HG02840 (cell line): ENCODE measurements at regions not wholly inside any gene's neighbourhood (a gene's known extent, or its start where the extent isn't known, plus 50 kb on each side); places are given as distances from the start of the nearest gene placed in this dataset.
"Not testable (repeated sequence)": the region's sequence is repeated elsewhere in the genome, so short reads cannot be mapped to it uniquely, and the experiment has no call there.

Experiments
- ATAC-seq: cut with Tn5 transposase; IDR thresholded peaks from one replicate; pipeline ENCODE4 v1.9.1; 2021; ENCODE audit warnings: mild to moderate bottlenecking, moderate library complexity, moderate number of reproducible peaks; ENCODE audit not compliant: unreplicated experiment, low FRiP score

DNA sequence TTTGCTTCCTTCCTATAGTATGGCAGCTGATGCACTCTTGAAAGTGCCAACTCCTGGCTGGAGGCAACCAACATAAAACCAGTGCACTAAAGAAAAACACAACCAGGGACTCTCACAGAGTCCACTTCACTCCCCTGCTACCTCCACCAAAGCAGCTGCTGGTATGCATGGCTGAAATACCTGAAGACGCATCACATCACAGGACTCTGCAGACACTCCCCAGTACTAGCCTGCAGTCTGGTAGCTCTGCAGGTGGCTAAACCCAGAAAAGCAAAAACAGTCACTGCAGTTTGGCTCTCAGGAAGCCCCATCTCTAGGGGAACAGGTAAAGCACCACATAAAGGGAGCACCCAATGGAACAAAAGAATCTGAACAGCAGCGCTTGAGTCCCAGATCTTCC is 473.0 kb upstream of the SPTLC3 start:
- ATAC-seq, result no peak

DNA sequence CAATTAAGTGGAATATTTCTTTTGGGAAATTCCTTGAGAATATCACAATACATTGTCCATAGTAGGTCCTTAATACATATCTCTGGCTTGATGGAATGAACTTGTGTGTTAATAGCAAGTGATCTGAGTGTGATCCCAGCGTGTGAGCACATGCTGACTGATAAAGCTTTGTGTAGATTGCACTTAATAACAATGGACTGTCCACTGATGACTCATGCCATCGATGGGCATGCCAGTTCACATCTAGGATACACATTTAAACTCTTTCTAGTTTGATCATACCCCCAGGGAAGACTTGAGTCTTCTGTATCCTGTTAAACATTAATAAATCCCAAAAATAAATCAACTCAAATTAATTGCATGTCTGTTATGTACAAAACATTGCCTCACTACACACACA is 454.3 kb upstream of the SPTLC3 start:
- ATAC-seq, result no peak

DNA sequence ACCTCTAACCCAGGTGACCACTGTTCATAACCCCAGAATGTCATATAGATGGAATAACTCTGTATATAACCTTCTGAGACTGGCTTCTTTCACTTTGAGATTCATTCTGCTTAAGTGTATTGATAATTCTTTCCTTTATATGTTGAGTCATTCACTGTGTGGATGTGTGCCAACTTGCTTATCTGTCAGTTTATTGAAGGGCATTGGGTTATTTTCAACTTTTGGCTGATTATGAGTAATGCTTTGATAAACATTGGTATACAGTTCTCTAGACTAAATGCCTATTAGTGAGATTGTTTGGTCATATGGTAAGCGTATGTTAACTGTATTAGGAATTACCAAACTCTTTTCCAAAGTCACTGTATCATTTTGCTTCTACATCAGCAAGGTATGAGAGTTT is 453.4 kb upstream of the SPTLC3 start:
- no peak for ATAC-seq

DNA sequence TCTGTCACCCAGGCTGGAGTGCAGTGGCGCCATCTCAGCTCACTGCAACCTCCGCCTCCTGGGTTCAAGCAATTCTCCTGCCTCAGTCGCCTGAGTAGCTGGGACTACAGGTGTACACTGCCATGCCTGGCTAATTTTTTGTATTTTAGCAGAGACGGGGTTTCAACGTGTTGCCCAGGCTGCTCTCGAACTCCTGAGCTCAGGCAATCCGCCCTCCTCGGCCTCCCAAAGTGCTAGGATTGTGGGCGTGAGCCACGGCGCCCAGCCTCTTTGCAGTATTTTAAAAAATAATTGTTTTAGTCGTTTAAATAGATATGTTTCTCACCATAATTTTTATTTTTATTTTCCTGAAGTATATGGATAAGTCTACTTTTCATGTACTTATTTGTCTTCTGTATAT is 452.9 kb upstream of the SPTLC3 start:
- ATAC-seq, result not testable (repeated sequence)

DNA sequence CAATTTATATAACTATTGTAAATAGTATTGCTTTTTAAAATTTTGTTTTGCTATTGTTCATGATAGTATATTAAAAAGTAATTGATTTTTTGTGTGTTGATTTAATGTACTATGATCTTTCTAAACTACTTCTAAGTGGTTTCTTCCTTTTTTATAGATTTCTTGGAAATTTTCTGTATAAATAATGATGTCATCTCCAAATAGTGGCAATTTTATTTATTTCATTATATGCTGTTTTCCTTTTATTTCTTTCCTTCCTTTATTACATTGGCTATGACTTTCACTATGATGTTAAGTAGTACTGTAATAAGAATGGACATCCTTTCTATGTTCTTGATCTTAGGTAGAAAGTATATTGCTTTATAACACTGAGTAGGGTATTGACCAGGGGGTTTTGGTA is 451.5 kb upstream of the SPTLC3 start:
- no peak for ATAC-seq

DNA sequence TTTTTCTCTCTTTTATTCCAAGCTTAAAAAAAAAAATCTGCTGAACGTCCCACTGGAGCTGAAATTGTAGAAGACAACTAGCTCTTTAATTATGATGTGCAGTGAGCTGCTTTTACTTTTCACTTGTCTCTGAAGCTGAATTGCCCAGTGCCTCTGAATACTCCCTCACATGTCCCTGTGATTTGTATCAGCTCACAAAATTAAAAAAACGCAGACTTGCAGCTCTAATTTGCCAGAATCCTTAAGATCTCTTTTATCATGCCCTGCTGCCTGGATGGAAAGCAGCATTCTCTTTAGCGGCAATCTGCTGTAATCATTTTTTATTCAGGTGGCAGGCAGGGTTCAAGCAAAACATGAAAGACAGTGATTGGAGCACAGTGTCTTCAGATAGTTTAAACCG is 443.8 kb upstream of the SPTLC3 start:
- ATAC-seq, result no peak

DNA sequence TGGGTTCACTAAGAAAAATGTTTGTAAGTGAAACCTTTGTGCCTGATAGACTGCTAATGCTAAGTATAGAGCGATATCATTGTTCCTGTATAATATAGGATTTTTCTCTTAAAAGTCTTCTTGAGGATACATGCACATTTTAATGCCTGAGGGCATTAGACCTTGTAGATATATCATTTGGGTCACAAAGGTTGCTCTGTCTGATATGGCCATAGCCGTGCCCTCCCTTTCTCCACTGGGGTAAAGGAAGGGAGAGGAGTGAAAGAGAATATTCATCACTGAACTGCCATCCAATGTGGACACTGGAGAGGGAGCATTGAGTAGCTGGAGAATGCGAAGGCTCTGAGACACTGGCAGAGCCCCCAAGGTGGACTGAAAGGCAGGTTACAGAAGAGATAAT is 442.2 kb upstream of the SPTLC3 start:
- ATAC-seq, result no peak

DNA sequence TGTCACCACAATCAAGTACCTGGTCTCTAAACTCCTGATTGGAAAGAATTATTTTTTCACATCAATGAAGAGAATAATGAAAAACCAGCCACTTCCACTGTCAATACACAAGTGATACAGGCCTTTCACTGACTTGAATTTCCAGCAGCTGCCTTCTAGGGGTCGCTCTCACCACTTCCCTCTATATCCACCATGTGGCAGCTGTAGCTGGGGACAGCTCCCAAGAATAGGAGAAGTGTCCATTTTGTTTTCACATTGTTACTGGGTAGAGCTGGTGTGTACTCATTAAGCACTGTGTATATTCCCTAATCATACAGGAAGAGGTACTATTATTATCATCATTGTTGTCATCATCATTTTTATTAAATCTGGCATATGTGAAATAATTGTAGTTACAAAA is 438.4 kb upstream of the SPTLC3 start:
- no peak for ATAC-seq

DNA sequence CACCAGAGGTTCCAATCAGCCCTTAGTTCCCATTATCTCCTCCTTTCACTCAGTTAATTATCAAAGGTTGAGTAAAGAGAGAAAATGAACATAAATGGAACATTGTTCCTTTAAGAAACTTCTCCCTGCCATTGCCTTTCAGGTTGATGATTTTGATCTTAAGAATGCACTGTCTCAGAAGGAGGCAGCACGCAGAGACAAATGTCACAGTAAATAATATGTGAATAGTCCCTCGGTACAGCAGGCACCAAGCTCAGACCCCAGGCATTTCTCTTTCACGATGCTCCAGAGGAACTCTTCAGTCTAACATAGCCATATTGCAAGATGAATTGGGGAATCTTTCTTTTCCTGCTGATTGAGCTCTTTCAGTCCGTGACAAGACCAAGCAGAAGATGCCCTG is 435.3 kb upstream of the SPTLC3 start:
- no peak for ATAC-seq

DNA sequence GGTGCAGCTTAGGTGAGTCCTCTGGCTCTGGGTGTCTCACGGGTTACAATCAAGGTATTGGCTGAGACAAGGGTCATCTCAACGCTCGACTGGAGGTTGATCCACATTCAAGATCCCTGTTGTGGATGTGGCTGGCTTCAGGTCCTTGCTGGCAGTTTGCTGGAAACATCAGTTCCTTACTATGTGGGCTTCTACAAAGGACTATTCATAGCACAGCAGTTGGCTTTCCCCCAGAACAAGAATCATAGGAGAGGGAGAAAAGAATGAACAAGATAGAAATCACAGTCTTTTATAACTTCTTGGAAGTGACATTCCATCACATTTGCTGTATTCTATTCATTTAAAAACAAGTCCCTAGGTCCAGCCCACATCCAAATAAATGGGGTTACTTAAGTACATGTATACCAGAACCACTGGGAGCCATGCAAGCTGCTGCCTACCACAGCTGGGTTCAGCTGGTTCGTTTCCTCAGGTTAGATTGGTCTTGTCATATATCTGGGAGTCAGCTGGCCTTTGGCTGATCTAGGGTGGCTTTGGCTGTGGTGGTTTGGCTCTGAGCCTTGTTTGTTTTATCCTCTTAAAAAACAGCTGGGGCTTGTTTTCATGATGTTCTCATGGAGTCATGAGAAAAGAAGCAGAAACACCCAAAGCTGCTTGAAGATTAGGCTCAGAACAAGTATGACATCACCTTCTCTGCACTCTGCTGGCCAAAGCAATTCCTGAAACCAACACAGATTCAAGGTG is 433.2 kb upstream of the SPTLC3 start:
- no peak for ATAC-seq

DNA sequence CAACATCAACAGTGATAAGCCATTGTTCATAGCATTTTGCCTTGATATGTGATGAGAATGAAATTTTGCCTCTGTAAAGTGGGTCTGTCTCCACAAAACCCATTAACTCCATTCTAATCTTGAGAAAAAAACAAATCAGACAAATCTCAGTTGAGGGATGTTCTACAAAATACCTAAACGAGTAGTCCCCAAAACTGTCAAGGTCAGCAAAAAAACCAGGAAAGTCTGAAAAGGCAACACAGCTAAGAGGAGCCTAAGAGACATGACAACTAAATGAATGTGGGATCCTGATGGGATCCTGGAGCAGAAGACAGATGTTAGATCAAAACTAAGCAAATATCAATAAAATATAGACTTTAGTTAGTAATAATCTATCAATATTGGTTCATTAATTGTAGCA is 431.6 kb upstream of the SPTLC3 start:
- no peak for ATAC-seq

DNA sequence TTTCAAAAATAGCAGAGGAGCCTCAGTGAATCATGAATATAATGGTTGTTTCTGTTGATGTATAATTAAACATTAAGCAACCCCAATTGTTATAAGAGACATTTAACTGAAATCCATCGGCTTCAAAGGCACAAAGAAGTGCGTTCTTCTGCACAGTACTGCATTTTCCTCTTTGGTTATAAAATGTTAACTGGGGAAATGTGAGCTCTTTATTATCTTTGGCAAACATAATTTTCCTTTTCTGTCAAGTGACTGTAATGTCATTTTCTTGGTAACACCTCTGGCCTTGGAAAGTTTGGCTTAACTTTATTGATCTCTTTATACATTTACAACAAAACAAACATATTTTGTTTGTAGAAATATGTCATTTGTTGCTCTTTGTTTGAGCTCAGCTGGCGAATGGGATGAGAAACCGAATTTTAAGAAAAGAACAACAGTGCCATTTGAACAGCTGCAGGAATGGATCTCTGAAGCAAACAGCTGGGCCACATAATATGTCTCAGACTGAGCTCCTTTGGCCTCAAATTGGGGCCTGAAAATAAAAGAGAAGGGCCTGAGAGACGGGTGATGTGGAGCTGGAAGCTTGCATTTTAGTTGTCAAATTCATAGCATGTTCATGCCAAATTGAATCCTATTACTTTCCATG is 427.0 kb upstream of the SPTLC3 start:
- no peak for ATAC-seq

DNA sequence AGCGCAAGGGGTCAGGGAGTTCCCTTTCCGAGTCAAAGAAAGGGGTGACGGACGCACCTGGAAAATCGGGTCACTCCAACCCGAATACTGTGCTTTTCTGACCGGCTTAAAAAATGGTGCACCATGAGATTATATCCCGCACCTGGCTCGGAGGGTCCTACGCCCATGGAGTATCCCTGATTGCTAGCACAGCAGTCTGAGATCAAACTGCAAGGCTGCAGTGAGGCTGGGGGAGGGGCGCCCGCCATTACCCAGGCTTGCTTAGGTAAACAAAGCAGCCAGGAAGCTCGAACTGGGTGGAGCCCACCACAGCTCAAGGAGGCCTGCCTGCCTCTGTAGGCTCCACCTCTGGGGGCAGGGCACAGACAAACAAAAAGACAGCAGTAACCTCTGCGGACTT is 426.1 kb upstream of the SPTLC3 start:
- not testable (repeated sequence) for ATAC-seq

DNA sequence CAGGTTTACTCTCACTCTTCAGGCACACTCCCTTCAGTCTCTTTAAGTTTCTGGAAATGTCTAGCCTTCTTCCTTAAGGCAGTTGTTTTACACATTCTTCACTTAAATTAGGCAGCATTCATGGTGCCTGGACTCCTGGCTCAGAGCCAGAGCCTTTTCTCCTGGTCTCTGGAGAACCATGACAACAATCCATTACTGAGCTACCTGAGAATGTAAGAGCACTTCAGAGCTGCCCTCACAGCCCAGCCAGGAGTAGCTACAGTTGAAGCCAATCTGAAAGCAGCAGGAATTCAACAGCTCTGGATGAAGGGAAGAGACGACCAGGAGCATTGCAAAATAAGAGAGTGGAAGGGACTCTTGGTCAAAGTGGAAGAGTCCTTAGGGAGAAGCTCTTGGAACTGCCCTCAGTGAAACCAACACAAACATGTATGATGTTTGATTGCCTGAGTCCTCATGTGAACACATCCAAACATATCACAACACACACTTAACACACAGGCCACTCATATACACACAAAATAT is 416.8 kb upstream of the SPTLC3 start:
- no peak for ATAC-seq

DNA sequence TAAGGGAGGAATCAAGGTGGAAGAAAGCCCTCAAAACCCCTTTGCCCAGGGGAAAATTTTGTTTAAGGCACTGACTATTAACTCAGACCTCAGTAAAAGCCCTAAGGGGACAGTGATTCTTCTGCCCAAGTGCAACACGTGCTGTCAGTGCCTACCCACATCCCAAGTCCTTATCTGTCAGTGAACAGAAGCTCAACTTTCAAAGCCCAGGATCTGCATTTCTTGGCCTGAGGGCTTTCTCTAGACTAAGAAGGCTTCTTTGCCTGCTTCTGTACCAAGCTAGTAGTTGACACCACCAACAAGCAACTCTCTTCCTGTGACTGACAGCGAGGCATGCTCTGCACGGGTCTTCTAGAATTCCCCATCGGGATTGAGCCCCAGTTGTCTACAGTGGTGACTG is 416.0 kb upstream of the SPTLC3 start:
- ATAC-seq, result no peak

DNA sequence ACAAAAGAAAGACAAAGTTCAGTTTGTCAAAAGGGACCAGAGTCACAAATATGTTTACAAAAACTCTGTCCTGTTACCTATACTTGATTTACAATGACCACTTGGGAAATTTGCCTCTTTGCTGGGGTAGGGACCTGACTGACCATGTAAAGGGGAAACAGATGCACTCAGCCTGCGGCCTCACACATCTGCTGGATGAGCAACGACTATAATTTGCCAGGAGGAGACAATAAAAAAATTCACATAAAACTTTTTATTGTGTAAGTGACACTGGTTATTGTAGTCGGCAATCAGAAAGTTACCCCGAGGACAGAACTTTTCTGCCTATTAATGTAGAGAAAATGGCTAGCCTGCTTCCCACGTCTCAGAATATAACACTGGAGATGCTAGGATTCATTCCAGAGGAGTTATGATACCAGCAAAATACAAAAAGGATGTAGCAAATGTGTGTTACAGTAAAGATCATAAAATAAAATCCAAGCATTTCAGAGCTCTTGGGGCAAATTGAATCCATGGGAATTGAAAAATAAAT is 415.4 kb upstream of the SPTLC3 start:
- no peak for ATAC-seq

DNA sequence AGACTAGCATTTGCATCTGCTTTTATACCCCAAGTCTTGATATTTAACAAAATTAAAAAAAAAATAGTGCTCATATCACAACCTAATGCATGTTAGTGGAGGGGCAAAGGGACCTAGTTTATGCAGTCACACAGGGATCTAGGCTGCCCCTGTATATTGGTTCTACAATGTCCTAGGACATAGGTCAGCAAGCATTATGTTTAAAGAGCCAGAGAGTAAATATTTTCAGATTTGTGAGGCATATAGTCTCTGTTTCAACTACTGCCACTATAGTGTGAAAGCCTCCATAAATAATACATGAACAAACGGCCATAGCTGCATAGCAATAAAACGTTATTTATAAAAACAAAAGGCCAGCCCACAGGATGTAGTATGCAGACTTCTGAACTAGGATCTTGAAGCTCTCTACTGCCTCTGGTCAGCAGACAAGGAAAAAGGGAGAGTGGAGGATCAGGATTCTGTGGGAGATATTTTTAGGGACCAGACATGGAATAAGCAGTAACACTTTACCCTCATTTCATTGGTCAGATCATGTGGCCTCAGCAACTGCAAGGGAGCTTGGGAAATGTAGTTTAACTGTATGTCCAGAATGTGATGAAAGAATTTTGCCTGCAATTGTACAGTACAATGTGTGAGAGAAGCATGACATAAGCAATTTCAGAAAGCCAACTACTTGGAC is 414.2 kb upstream of the SPTLC3 start:
- no peak for ATAC-seq

DNA sequence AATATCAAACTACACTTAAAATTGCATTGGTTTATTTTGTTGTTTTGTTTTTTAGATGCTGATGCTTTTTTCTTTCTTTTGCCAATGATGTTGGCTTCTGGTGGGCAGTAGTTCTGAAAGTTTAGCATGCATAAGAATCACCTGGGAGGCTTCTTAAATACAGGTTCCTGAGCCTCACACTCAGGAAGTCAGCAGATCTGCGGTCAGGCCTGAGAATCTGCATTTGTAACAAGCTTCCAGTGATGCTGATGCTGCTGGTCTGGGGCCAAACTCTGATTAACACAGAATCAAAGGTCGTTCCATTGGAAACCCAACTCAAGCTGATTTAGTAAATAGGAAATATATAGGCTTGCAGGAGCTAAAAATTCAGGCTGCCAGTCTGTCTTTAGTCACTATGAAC is 412.9 kb upstream of the SPTLC3 start:
- no peak for ATAC-seq

DNA sequence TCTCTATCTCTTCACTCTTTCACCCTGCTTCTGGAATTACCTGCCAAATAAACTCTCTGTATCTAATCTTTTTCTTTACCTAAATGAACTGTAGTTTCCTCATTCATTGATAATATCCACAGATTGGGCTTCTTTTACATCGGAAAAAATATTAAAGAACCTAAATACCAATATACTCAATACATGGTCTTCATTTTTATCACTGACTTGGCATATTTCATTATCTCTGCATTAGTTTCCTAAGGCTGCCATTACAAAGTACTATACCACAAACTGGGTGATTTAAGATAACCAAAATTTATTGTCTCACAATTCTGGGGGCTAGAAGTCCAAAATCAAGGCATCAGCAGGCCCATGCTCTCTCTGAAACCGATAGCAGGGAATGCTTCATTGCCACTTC is 411.9 kb upstream of the SPTLC3 start:
- no peak for ATAC-seq

DNA sequence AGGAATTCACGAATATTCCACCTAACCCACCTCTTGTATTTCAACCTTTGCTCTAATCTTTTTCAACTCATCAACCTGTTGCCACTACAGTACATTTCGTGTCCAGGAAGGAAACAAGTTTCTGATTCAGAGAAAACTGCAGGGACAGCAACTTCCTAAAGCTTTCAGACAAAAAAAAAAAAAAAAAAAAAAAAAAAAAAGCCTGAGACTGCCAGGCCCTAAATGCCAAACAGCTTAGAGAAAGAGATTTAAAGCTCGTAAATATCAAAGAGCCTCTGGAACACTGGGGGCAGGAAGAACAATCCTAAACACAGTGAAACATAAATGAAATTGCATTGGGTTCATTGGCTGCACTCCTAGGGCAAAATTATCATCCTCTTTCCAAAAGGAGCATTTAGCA is 411.2 kb upstream of the SPTLC3 start:
- ATAC-seq, result no peak

DNA sequence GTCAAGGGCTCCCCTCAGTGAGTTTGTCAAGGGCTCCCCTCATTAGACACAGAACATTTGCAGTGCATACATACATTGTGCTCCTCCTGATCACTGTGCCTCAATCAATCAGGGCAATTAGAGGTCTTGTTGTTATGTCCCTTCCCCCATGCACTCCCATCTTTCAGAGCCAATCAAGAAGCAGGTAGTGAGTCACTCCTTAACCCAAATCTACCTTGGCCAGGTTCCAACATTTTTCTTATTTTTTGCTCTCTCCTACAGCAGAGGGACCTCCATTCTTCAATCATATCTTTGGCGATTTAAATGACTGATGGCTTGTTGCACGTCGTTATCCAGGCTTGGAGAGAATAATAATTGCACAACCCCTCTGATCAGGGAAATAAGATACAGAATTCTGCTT is 409.9 kb upstream of the SPTLC3 start:
- ATAC-seq, result no peak
